Right ventricle myocardium inferior (tissue), 1 donor: ENCODE measurements at regions not wholly inside any gene's neighbourhood (a gene's known extent, or its start where the extent isn't known, plus 50 kb on each side); places are given as distances from the start of the nearest gene placed in this dataset.

Experiments
- ATAC-seq: fragments of 200-7000 bp; cut with Tn5 transposase; one replicate; pipeline ENCODE4 v1.9.1; 2020; ENCODE audit warnings: mild to moderate bottlenecking, moderate library complexity
- DNase-seq: peaks from one replicate; pipeline ENCODE4 v3.0.0; 2021; ENCODE audit errors: missing footprints
- intact Hi-C: fragments of 100-400 bp; cut with DNase I; formaldehyde crosslinking; loops from one replicate; pipeline ENCODE4 v1.11.0; 2022
- donor health status: DM: no; HTN: yes; CAD: no; lungs with severe emphysema.

GRCh38 chr15:70501849-70502248, 261.5 kb downstream of the UACA start:
- intact Hi-C loops: no loop called here
- DNase-seq (no peak), ATAC-seq (no peak)

DNA sequence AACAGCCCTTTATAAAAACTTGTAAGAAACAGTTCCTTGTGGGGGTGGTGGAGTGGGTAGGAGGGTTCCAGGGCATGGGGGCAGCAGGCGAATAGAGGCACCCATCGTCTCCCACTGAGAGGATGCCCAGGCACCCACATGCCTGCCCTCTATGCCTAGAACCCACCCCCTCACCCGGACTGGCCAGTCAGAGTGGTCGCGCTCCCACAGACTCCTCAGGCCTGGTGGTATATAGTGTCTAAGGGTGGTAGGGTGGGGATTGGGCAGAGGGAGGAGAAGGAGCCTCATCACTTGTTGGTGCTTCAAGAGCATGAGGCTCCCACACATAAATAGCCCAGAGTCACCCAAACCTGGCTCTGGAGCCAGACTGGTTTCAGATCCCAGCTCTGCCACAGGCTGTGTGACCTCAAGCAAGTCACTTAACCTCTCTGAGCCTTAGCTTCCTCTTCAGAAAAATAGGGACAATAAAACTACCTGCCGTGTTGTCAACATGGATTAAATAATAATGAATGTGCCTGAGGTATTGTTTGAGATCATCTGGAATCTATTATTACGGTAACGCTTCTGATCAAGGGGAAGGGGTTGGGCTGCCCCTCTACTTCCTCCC, 262.1 kb downstream of the UACA start:
- intact Hi-C loops: no loop called here
- ATAC-seq (no peak), DNase-seq (no peak)

DNA sequence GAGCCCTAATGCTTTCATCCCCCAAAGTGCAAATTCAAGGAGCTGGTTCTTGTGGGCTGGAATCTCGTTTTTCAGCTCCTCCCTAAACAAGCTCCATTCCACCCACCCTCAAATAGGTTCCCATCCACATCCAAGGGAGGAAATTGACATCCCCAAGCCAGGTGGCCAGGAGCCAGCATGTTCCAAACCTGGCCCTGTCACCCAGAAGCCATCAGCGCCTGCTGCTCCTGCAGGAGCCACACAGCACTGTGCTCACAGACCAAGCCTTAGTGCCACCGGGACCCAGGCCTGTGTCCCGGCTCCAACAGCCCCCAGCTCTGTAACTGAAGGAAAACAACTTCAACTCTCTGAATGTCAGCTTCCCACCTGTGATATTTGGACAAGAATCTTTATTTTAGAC, 263.6 kb downstream of the UACA start:
- ATAC-seq: no peak
- intact Hi-C loops: no loop called here
- DNase-seq: no peak

DNA sequence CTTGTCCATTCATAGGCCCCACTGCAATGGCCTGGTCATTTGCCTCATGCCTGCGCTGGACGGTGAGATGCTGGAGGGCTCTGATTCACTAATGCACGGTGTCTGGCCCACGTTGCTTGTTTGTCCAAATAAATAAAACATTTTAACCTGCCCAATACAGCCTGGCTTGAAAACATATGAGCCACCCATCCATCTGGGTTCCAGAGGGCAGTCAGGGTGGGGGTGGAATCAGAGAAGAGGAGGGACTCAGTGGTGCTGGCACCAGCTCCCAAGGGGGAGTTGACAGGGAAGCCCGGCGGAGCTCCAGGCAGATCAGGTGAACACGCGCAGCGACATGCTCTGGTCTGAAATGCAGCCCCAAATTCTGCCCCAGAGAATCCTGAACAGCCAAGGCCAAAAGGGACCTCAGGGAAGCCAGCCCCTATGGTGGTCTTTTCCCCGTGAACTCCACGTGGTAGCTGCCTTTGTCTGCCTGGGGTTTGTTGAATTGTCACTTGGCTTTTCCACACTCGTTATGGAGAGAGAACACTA, 265.2 kb downstream of the UACA start:
- no peak for ATAC-seq
- intact Hi-C loops: no loop called here
- no peak for DNase-seq

DNA sequence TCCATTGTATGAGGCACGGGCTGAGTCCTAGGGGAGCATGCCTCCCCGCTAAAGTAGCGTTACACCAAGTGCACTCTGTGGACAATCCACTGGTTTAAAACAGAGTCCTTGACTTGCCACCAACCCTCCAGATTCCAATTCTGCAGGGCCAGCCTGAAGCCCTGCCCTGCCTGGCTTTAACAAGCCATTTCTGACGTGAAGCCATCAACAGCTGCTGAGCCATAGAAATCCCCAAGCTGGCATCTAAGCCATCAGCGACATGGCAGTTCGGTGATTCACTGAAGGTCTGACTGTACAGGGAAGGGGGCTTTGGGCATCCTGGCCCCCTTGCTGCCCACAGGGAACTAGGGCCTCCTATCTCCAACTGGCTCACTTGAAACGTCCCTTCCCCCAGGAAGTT, 265.7 kb downstream of the UACA start:
- intact Hi-C loops: no loop called here
- no peak for DNase-seq

GRCh38 chr15:70495991-70496599, 267.3 kb downstream of the UACA start:
- DNase-seq (no peak), ATAC-seq (no peak)
- intact Hi-C loops: no loop called here

More for the DNA sequence above, 265.7 kb downstream of the UACA start:
- ATAC-seq: no peak

- ATAC-seq (no peak), DNase-seq (no peak)
- intact Hi-C loops: no loop called here
Observed at GRCh38 chr15:70494852-70495571, 268.3 kb downstream of the UACA start.

- DNase-seq: no peak
Observed at GRCh38 chr15:70494517-70494851, 268.9 kb downstream of the UACA start.

DNA sequence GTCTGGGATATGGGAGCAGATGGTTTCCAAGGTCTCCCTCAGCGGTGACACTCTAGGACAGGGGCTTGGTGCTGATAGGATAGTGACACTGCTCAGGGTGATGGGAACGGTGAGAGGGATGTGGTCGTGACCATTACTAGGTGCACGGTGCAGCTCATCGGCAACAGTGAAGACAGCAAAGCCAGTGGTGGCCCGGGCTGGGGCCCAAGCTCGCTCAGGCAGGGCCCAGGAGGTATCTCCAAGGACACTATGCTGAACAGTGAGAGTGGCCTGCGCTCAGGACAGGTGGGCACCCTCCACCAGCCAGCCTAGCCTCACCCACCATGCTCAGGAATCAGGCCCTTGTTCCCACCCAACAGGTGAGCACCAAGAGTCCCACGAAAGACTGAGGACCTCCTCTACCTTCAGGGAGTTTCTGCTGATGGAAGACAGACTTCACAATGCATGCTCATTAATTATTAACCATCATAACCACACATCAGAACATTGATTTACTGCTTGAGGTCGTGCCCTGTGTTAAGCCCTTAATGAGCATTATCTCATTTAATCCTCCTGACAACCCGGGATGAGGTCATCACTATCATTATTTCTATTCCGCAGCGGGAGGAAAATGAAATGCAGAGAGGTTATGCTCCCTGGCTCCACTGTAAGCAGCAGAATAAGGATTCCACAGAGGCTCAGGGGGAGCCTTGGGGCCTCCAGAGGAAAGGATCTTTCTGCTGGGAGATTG, 269.4 kb downstream of the UACA start:
- no peak for DNase-seq
- ATAC-seq: no peak
- intact Hi-C loops: no loop called here

More at GRCh38 chr15:70494517-70494851, 268.9 kb downstream of the UACA start:
- no peak for ATAC-seq
- intact Hi-C loops: no loop called here

GRCh38 chr15:70493376-70493775, 270.0 kb downstream of the UACA start:
- DNase-seq: no peak
- no peak for ATAC-seq
- intact Hi-C loops: no loop called here

GRCh38 chr15:70492240-70493177, 270.8 kb downstream of the UACA start:
- DNase-seq (peak; percentile 90), ATAC-seq (peak; percentile 72)
- intact Hi-C loops: no loop called here

DNA sequence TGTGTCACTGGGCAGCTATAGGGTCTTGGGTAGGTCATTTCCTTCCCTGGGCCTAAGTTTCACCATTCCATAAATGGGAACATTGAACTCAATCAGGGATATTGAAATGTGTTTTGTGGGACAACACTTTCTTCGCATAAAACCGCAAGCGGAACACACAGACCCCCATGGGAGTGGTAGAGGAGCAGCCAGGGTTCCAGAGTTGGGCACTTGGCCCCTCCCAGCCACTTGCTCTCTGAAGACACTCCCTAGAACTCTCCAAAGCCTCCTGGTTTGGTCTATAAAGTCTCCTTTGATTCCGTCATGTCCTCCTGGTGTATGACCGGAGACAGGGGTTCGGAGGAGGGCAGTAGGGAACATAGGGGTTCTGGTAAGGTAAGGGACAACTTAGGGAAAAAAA, 271.7 kb downstream of the UACA start:
- ATAC-seq (no peak), DNase-seq (no peak)

DNA sequence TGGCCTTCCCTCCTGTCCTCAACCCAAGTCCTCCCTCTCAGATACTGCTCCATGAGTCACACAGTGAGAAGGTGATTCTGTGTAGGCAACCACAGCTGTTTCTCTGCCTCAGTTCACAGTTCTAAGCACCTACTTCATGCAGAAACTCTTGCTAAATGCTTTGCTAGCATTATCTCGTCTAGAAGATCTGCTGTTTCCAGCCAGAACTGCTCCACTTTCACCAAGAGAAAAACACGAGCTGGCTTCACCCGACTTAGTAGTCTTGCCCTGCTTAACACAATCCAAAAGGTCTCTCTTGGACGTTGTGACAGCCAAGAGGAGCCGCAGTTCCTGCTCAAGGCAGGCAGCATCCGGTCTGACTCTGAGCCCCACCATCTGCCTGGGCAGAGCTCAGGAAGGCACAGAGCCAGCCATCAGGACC, 272.1 kb downstream of the UACA start:
- ATAC-seq (no peak), DNase-seq (no peak)
- intact Hi-C loops: no loop called here

More for the DNA sequence above, 271.7 kb downstream of the UACA start:
- intact Hi-C loops: no loop called here

DNA sequence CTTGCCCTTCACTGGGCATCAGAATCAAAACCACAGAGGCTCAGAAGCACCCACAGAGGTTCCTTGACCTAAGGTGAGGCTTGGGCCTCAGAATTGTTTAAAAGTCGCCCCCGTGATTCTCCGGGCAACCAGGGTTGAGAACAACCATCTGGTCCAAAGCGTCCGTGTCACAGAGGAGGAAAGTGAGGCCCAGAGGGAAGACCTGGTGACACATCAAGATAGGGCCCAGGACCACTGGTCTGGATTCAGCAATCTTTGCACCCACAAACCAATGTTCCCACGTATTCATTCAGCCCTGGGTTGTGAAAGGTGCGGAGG, 272.6 kb downstream of the UACA start:
- no peak for DNase-seq
- intact Hi-C loops: no loop called here
- no peak for ATAC-seq

DNA sequence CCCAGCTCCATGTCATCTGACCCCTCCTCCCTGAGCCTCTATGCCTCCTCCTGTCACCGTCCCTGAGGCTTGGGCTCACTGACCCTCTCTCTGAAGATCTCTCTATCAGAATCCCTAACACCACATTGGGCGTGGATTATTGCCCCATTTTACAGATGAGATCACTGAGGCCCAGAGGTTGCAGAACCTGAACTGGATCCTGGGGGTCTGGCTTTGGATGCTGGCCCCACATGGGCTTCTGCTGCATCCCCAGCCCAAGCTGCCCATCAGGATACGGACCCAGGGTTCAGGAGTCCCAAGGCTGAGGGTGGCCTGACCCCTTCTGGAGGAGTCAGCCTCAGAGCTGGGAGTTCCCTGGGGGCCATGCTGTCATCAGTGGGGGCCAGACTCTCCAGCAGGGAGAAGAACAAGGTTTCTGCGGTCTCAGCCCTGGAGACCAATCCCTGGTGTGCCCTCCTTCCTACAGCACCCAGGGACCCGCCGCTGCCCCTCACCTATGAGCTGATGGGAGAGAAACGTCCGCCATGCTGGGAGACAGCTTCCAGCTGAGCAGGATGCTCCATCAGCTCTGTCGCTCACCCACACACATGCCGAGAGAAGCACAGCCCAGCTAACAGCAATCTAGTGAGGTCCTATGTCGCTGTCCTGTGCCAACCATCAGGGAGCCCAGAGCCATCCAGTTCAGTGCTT, 273.1 kb downstream of the UACA start:
- ATAC-seq (no peak), DNase-seq (no peak)
- intact Hi-C loops: no loop called here

DNA sequence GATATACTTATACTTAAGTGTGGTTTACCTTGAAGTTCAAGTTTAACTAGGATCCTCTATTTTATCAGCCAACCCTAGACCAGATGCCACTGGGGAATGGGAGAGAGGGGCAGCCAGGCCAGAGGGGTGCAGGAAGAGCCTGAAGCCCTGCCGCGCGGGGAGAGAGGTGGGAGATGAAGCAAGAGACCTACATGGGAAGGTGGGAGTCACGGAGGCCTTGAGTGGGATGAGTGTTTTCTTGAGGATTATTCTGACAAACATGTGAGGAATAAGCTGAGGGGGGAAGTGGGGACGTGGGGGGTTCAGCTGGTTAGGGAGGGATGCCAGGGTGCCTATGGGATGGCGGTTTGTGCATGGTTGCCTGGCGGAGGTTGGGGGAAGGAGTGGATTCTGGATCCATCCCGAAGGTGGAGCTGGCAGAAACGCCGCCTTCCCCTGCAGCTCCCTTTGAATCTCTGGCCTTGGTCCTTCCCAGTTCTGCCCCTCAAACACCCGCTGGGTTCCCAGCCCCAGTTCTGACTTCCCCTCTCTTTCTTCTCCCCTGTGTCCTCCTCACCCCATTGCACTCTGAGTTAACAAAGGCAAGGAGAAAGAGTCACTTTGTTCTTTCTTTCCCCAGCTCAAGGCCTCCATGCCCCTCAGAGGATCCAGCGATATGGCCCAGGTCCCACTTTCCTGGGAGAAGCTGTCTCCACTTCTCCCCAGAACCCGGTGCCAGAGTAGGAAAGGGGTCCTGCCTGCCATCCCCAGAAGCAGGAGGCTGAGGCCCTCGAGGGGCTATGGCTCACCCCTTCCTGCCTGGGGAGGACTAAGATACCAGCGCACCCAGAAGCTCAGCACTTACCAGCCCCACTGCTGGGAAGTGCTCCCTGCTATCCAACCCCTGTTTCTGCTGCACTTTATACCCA, 274.2 kb downstream of the UACA start:
- DNase-seq: no peak
- intact Hi-C loops: loop anchor here (2.0 to 5.0 kb wide), 2 partner anchors 912 to 1012 kb away; no protein-coding TSS in a partner anchor
- ATAC-seq: no peak
